C4-2B (cell line): ENCODE measurements at regions not wholly inside any gene's neighbourhood (a gene's known extent, or its start where the extent isn't known, plus 50 kb on each side); places are given as distances from the start of the nearest gene placed in this dataset.

ENCODE experiments used
- H3K27ac ChIP-seq: fragments of 450-650 bp; 2 replicates; pipeline ENCODE4 v1.5.1; 2017
- CTCF ChIP-seq: fragments of 450-650 bp; conservative IDR thresholded peaks from 2 replicates; pipeline ENCODE4 v1.5.1; 2017; ENCODE audit warnings: mild to moderate bottlenecking
- ZFX ChIP-seq: fragments of 450-650 bp; IDR thresholded peaks from 2 replicates; pipeline ENCODE4 v1.6.1; 2017

GRCh38 chr12:16984484-16984883 is 378.5 kb upstream of the LMO3 start:
- TF ChIP-seq ZFX: no peak
- no peak overlapping the region for H3K27ac ChIP-seq

- no peak for TF ChIP-seq ZFX
- TF ChIP-seq CTCF: no peak
- H3K27ac ChIP-seq: no peak overlapping the region
Observed at GRCh38 chr12:16972923-16973770, 367.2 kb upstream of the LMO3 start.

GRCh38 chr12:16962889-16963288 is 356.9 kb upstream of the LMO3 start:
- no peak for TF ChIP-seq ZFX
- peak; percentile 29 for TF ChIP-seq CTCF
- H3K27ac ChIP-seq: no peak overlapping the region

- TF ChIP-seq ZFX: no peak
- TF ChIP-seq CTCF: no peak
- H3K27ac ChIP-seq: no peak overlapping the region
Observed at GRCh38 chr12:16955083-16955657, 349.2 kb upstream of the LMO3 start.

- no peak overlapping the region for H3K27ac ChIP-seq
- TF ChIP-seq ZFX (no peak), CTCF (no peak)
Observed at GRCh38 chr12:16949871-16950667, 344.1 kb upstream of the LMO3 start.

- H3K27ac ChIP-seq: no peak overlapping the region
Observed at GRCh38 chr12:16949371-16949770, 343.4 kb upstream of the LMO3 start.

GRCh38 chr12:16946704-16947103 is 340.7 kb upstream of the LMO3 start:
- no peak overlapping the region for H3K27ac ChIP-seq
- TF ChIP-seq ZFX (no peak), CTCF (no peak)

More at GRCh38 chr12:16949371-16949770, 343.4 kb upstream of the LMO3 start:
- no peak for TF ChIP-seq CTCF
- TF ChIP-seq ZFX: no peak
